Progenitor cell of endocrine pancreas (in vitro differentiated cells): ENCODE measurements at regions not wholly inside any gene's neighbourhood (a gene's known extent, or its start where the extent isn't known, plus 50 kb on each side); places are given as distances from the start of the nearest gene placed in this dataset.

ENCODE experiments used
- DNase-seq: peaks from one replicate; pipeline ENCODE4 v3.0.0; 2021; ENCODE audit warnings: low spot score; ENCODE audit not compliant: unreplicated experiment
- H3K27ac Mint-ChIP-seq: 2 replicates; pipeline ENCODE4 v1.8.0; 2021; ENCODE audit warnings: mild to moderate bottlenecking, moderate library complexity, mixed read lengths
- H3K27me3 Mint-ChIP-seq: 2 replicates; pipeline ENCODE4 v1.8.0; 2021; ENCODE audit warnings: mixed read lengths
- H3K36me3 Mint-ChIP-seq: 2 replicates; pipeline ENCODE4 v1.8.0; 2022; ENCODE audit warnings: mixed read lengths; ENCODE audit not compliant: insufficient read depth
- H3K4me1 Mint-ChIP-seq: 2 replicates; pipeline ENCODE4 v1.8.0; 2021; ENCODE audit warnings: low read depth, mixed read lengths
- H3K4me3 Mint-ChIP-seq: 2 replicates; pipeline ENCODE4 v1.8.0; 2021; ENCODE audit warnings: low read depth, mild to moderate bottlenecking, moderate library complexity, mixed read lengths
- H3K9me3 Mint-ChIP-seq: 2 replicates; pipeline ENCODE4 v1.8.0; 2021; ENCODE audit warnings: low read depth, mixed read lengths
- TF ChIP-seq, protein P1 (sequence below): fragments of 200-600 bp; sonication (generic); IDR thresholded peaks from one replicate; pipeline ENCODE4 v1.5.0; 2021; ENCODE audit warnings: antibody characterized with exemption, mild to moderate bottlenecking; ENCODE audit not compliant: unreplicated experiment

GRCh38 chr3:18752273-18752934 is 327.3 kb upstream of the SATB1 start:
- Mint-ChIP-seq H3K36me3 (no peaks in the 10 kb centered on the region), H3K9me3 (peaks cover 8% of the 10 kb centered on the region), H3K4me3 (no peak overlapping the region), H3K27ac (no peak overlapping the region), H3K4me1 (peaks cover 9% of the 10 kb centered on the region), H3K27me3 (no peaks in the 10 kb centered on the region)
- TF ChIP-seq, protein P1, sequence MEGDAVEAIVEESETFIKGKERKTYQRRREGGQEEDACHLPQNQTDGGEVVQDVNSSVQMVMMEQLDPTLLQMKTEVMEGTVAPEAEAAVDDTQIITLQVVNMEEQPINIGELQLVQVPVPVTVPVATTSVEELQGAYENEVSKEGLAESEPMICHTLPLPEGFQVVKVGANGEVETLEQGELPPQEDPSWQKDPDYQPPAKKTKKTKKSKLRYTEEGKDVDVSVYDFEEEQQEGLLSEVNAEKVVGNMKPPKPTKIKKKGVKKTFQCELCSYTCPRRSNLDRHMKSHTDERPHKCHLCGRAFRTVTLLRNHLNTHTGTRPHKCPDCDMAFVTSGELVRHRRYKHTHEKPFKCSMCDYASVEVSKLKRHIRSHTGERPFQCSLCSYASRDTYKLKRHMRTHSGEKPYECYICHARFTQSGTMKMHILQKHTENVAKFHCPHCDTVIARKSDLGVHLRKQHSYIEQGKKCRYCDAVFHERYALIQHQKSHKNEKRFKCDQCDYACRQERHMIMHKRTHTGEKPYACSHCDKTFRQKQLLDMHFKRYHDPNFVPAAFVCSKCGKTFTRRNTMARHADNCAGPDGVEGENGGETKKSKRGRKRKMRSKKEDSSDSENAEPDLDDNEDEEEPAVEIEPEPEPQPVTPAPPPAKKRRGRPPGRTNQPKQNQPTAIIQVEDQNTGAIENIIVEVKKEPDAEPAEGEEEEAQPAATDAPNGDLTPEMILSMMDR, result no peak
- no peak for DNase-seq

DNA sequence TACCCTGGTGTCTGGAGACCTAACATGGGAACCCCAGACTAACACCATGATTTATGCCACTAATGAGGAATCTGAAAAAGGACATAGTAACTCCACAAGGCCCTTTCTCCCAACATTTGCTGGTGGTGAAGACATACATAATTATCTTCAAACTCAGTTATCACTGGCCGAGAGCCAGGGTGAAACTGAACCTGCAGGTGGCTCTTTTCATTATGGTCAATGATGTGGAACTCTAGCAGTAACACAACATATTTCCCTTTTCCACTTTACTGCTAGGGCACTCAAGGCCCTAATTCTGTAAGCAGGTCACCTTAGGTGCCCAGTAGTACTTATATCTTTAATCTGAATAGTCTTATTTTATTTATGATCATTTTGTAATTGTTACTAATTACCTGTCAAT is 326.4 kb upstream of the SATB1 start:
- TF ChIP-seq, protein P1, result no peak
- Mint-ChIP-seq H3K27me3 (no peaks in the 10 kb centered on the region), H3K4me3 (no peak overlapping the region), H3K27ac (no peak overlapping the region), H3K4me1 (peaks cover 6% of the 10 kb centered on the region), H3K36me3 (no peaks in the 10 kb centered on the region), H3K9me3 (peaks cover 4% of the 10 kb centered on the region)
- DNase-seq, result no peak

DNA sequence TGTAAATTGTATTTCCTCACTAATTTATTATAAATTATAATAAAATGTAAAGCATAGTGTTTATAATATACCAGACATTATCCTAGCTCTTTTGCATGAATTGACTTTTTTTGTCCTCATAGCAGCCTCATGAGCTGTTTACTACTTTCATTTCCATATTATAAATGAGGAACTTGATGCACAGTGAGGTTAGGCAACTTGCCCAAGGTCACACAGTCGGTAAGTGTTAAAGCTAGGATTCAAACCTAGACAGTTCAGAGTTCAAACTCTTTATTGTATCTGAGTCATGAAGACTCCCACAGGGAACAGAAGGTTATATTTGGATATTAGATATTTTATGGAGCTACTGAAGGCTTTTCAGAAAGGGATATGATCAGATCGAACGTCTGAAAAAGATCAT is 322.2 kb upstream of the SATB1 start:
- no peak for DNase-seq
- Mint-ChIP-seq H3K4me1 (no peaks in the 10 kb centered on the region), H3K36me3 (no peaks in the 10 kb centered on the region), H3K27ac (no peak overlapping the region), H3K9me3 (no peaks in the 10 kb centered on the region), H3K4me3 (no peak overlapping the region), H3K27me3 (no peaks in the 10 kb centered on the region)
- TF ChIP-seq, protein P1, result no peak

DNA sequence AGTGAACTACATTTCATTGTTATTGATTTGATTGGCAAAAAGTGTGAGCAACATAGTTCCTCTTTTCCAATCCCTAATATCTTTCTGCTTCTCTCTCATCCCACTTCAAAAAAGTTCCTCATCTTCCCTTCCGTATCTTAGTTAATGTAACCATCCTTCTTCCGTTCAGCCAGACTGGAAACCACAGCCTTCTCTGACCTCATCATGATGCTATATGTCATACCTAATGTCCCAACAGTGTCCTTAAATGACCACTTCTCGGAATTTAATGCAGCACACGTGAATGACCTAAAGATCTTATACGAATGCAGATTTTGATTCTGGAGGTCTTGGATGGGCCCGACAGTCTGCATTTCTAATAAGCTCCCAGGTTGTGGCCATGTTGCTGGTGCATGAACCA is 320.3 kb upstream of the SATB1 start:
- TF ChIP-seq, protein P1, result no peak
- Mint-ChIP-seq H3K4me1 (no peaks in the 10 kb centered on the region), H3K4me3 (no peak overlapping the region), H3K36me3 (no peaks in the 10 kb centered on the region), H3K27me3 (no peaks in the 10 kb centered on the region), H3K27ac (no peak overlapping the region), H3K9me3 (no peaks in the 10 kb centered on the region)
- no peak for DNase-seq

DNA sequence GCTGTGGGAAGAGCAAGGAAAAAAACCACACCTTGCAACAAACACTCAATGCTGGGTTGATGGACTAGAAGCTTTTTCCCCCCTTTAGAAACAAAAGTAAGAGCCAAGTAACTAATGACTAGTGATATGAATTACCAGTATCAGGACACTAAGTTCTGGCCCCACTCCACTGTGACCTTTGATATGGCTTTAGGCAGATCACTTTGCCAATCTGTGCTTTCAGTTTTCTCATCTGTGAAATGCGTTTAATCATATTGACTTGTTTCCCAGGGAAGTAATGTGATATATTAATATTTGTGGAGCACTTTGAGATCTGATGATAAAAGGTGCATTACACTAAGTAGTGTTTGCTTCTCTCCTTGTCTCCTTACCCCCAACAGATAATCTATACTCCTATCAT is 319.3 kb upstream of the SATB1 start:
- Mint-ChIP-seq H3K27ac (no peak overlapping the region), H3K36me3 (no peaks in the 10 kb centered on the region), H3K9me3 (no peaks in the 10 kb centered on the region), H3K4me1 (no peaks in the 10 kb centered on the region), H3K27me3 (no peaks in the 10 kb centered on the region), H3K4me3 (no peak overlapping the region)
- DNase-seq, result no peak
- TF ChIP-seq, protein P1, result no peak
